ENCODE measurements at regions not wholly inside any gene's neighbourhood (a gene's known extent, or its start where the extent isn't known, plus 50 kb on each side); places are given as distances from the start of the nearest gene placed in this dataset.

- H3K4me2 ChIP-seq (ENCODE audit: low read depth, low read length, poor library complexity, severe bottlenecking): no peak overlapping the region
- no peak overlapping the region for H3K9ac ChIP-seq (ENCODE audit: low read length)
- no peak overlapping the region for H2AFZ ChIP-seq (ENCODE audit: low read length)
- H3K9me3 ChIP-seq (ENCODE audit: low read length): no peaks in the 10 kb centered on the region
- no peaks in the 10 kb centered on the region for H3K9me2 ChIP-seq (replicated peaks; ENCODE audit: insufficient read depth, low read length)
- H3K4me3 ChIP-seq (ENCODE audit: low read length): no peak overlapping the region
- H3K27me3 ChIP-seq (ENCODE audit: low read length): no peaks in the 10 kb centered on the region
- H3K79me2 ChIP-seq (ENCODE audit: low read length): no peaks in the 10 kb centered on the region
- no peaks in the 10 kb centered on the region for H4K20me1 ChIP-seq (ENCODE audit: insufficient read depth, low read depth, low read length)
- DNase-seq: no peak
- no peak overlapping the region for H3K27ac ChIP-seq (ENCODE audit: low read length)
- no peaks in the 10 kb centered on the region for H3K36me3 ChIP-seq (ENCODE audit: insufficient read depth, low read length)
- H3K4me1 ChIP-seq (ENCODE audit: low read length): no peaks in the 10 kb centered on the region
Observed at GRCh38 chr2:62589691-62590356, 83.8 kb upstream of the TMEM17 start.

DNA sequence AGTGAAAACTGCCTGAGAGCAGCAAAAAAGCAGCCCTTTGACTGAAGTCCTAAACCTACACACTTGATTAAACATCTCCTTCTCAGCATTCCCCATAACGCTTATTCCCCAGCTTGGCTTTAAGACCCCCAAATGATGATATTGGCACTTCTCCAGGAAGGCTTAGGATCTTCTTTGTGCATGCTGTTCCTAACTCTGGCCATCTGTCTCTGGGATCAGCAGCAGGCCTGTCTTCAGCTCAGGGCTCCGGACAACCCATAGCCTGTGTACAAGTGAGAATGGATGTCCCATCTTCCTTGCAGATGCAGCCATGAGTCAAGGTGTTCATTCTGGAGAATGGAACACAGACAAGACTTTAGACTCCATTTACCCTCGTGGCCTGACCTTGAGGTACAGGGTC is 81.6 kb upstream of the TMEM17 start:
- Histone ChIP-seq H4K20me1 (ENCODE audit: insufficient read depth, low read depth, low read length) (no peaks in the 10 kb centered on the region), H3K4me3 (ENCODE audit: low read length) (no peak overlapping the region), H2AFZ (ENCODE audit: low read length) (no peak overlapping the region), H3K4me1 (ENCODE audit: low read length) (no peaks in the 10 kb centered on the region), H3K36me3 (ENCODE audit: insufficient read depth, low read length) (no peaks in the 10 kb centered on the region), H3K9me3 (ENCODE audit: low read length) (no peaks in the 10 kb centered on the region), H3K27me3 (ENCODE audit: low read length) (no peaks in the 10 kb centered on the region), H3K79me2 (ENCODE audit: low read length) (no peaks in the 10 kb centered on the region), H3K27ac (ENCODE audit: low read length) (no peak overlapping the region), H3K9me2 (replicated peaks; ENCODE audit: insufficient read depth, low read length) (no peaks in the 10 kb centered on the region), H3K9ac (ENCODE audit: low read length) (no peak overlapping the region), H3K4me2 (ENCODE audit: low read depth, low read length, poor library complexity, severe bottlenecking) (no peak overlapping the region)
- no peak for DNase-seq

GRCh38 chr2:62586981-62587380 is 81.0 kb upstream of the TMEM17 start:
- no peak for DNase-seq
- H3K4me3 ChIP-seq (ENCODE audit: low read length): no peak overlapping the region
- H3K27ac ChIP-seq (ENCODE audit: low read length): no peak overlapping the region
- no peak overlapping the region for H2AFZ ChIP-seq (ENCODE audit: low read length)
- no peak overlapping the region for H3K9ac ChIP-seq (ENCODE audit: low read length)
- H3K9me2 ChIP-seq (replicated peaks; ENCODE audit: insufficient read depth, low read length): no peaks in the 10 kb centered on the region
- no peaks in the 10 kb centered on the region for H3K9me3 ChIP-seq (ENCODE audit: low read length)
- H3K27me3 ChIP-seq (ENCODE audit: low read length): no peaks in the 10 kb centered on the region
- H3K4me1 ChIP-seq (ENCODE audit: low read length): no peaks in the 10 kb centered on the region
- no peaks in the 10 kb centered on the region for H3K36me3 ChIP-seq (ENCODE audit: insufficient read depth, low read length)
- H4K20me1 ChIP-seq (ENCODE audit: insufficient read depth, low read depth, low read length): no peaks in the 10 kb centered on the region
- H3K4me2 ChIP-seq (ENCODE audit: low read depth, low read length, poor library complexity, severe bottlenecking): no peak overlapping the region
- H3K79me2 ChIP-seq (ENCODE audit: low read length): no peaks in the 10 kb centered on the region

GRCh38 chr2:62578803-62579640 is 73.0 kb upstream of the TMEM17 start:
- Histone ChIP-seq H3K27ac (ENCODE audit: low read length) (no peak overlapping the region), H2AFZ (ENCODE audit: low read length) (no peak overlapping the region), H3K4me3 (ENCODE audit: low read length) (no peak overlapping the region), H3K9ac (ENCODE audit: low read length) (no peak overlapping the region), H3K79me2 (ENCODE audit: low read length) (no peaks in the 10 kb centered on the region), H3K27me3 (ENCODE audit: low read length) (no peaks in the 10 kb centered on the region), H4K20me1 (ENCODE audit: insufficient read depth, low read depth, low read length) (no peaks in the 10 kb centered on the region), H3K36me3 (ENCODE audit: insufficient read depth, low read length) (no peaks in the 10 kb centered on the region), H3K4me1 (ENCODE audit: low read length) (no peaks in the 10 kb centered on the region), H3K9me3 (ENCODE audit: low read length) (no peaks in the 10 kb centered on the region), H3K9me2 (replicated peaks; ENCODE audit: insufficient read depth, low read length) (no peaks in the 10 kb centered on the region), H3K4me2 (ENCODE audit: low read depth, low read length, poor library complexity, severe bottlenecking) (no peak overlapping the region)
- no peak for DNase-seq

DNA sequence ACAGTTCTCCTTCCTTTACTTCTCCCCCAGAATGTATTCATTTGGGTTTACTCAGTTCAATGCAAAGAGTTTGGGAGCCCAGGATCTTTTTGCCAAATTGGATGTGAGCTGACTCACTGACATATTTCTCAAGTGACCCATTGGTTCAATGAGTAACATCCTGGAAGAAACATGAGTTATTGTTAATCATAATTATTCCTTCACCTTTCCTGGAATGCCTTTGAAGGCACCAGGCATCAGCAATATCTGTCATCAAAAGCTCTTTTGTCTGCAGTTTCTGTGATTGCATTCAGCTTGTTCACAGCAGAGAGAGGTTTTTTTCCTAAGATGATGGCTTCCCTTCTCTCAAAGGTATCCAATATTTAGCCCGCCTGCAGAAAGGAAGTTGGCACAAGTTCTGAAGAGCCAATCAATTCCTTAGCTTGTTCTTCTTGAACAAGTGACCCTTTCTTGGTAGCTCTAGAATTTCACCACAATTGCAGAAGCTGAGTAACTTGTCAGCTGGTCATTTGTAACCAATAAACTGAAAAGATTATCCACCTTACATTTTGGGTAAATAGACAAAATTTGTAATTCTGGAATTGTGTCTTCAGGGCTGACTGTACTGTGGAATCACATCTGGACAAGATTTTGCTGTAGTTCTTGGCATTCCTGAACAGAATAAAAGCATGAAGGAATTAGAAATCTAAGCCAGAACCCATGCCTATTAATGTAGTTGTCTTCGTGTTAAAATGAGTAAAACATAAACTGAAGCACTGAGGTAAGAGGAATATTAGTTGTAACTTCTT is 72.2 kb upstream of the TMEM17 start:
- Histone ChIP-seq H3K9me2 (replicated peaks; ENCODE audit: insufficient read depth, low read length) (no peaks in the 10 kb centered on the region), H2AFZ (ENCODE audit: low read length) (no peak overlapping the region), H3K4me3 (ENCODE audit: low read length) (no peak overlapping the region), H3K4me1 (ENCODE audit: low read length) (no peaks in the 10 kb centered on the region), H3K9ac (ENCODE audit: low read length) (no peak overlapping the region), H4K20me1 (ENCODE audit: insufficient read depth, low read depth, low read length) (no peaks in the 10 kb centered on the region), H3K4me2 (ENCODE audit: low read depth, low read length, poor library complexity, severe bottlenecking) (no peak overlapping the region), H3K27ac (ENCODE audit: low read length) (no peak overlapping the region), H3K36me3 (ENCODE audit: insufficient read depth, low read length) (no peaks in the 10 kb centered on the region), H3K79me2 (ENCODE audit: low read length) (no peaks in the 10 kb centered on the region), H3K9me3 (ENCODE audit: low read length) (no peaks in the 10 kb centered on the region), H3K27me3 (ENCODE audit: low read length) (no peaks in the 10 kb centered on the region)
- no peak for DNase-seq

GRCh38 chr2:62576276-62576939 is 70.4 kb upstream of the TMEM17 start:
- Histone ChIP-seq H3K4me1 (ENCODE audit: low read length) (no peaks in the 10 kb centered on the region), H3K36me3 (ENCODE audit: insufficient read depth, low read length) (no peaks in the 10 kb centered on the region), H3K79me2 (ENCODE audit: low read length) (no peaks in the 10 kb centered on the region), H3K27me3 (ENCODE audit: low read length) (no peaks in the 10 kb centered on the region), H3K4me3 (ENCODE audit: low read length) (no peak overlapping the region), H3K9ac (ENCODE audit: low read length) (no peak overlapping the region), H2AFZ (ENCODE audit: low read length) (no peak overlapping the region), H3K27ac (ENCODE audit: low read length) (no peak overlapping the region), H3K4me2 (ENCODE audit: low read depth, low read length, poor library complexity, severe bottlenecking) (no peak overlapping the region), H3K9me3 (ENCODE audit: low read length) (no peaks in the 10 kb centered on the region), H3K9me2 (replicated peaks; ENCODE audit: insufficient read depth, low read length) (no peaks in the 10 kb centered on the region), H4K20me1 (ENCODE audit: insufficient read depth, low read depth, low read length) (no peaks in the 10 kb centered on the region)
- no peak for DNase-seq

DNA sequence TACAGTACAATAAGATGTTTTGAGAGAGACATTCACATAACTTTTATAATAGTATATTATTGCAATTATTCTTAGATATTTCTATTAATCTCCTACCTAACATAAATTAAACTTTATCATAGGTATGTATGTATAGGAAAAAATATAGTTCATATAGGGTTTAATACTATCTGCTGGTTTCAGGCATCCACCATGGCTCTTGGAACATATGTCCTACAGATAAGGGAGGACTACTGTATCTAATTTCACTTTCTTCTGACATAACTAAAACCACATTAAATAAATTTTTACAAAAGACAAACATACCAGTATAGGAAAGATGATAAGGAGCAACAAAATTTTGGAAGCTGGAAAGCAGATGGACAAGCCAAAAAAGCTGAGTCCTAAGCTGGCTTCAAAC is 67.9 kb upstream of the TMEM17 start:
- H3K4me1 ChIP-seq (ENCODE audit: low read length): no peaks in the 10 kb centered on the region
- no peak overlapping the region for H3K4me2 ChIP-seq (ENCODE audit: low read depth, low read length, poor library complexity, severe bottlenecking)
- H4K20me1 ChIP-seq (ENCODE audit: insufficient read depth, low read depth, low read length): no peaks in the 10 kb centered on the region
- H2AFZ ChIP-seq (ENCODE audit: low read length): no peak overlapping the region
- H3K79me2 ChIP-seq (ENCODE audit: low read length): no peaks in the 10 kb centered on the region
- no peaks in the 10 kb centered on the region for H3K9me2 ChIP-seq (replicated peaks; ENCODE audit: insufficient read depth, low read length)
- H3K27ac ChIP-seq (ENCODE audit: low read length): no peak overlapping the region
- no peak overlapping the region for H3K9ac ChIP-seq (ENCODE audit: low read length)
- no peaks in the 10 kb centered on the region for H3K36me3 ChIP-seq (ENCODE audit: insufficient read depth, low read length)
- H3K9me3 ChIP-seq (ENCODE audit: low read length): no peaks in the 10 kb centered on the region
- no peak for DNase-seq
- H3K4me3 ChIP-seq (ENCODE audit: low read length): no peak overlapping the region
- H3K27me3 ChIP-seq (ENCODE audit: low read length): no peaks in the 10 kb centered on the region

All from Karpas-422 (cell line).